DND-41 (cell line): ENCODE measurements at regions not wholly inside any gene's neighbourhood (a gene's known extent, or its start where the extent isn't known, plus 50 kb on each side); places are given as distances from the start of the nearest gene placed in this dataset.

Source experiments
- CTCF ChIP-seq: IDR thresholded peaks from 2 replicates; pipeline ENCODE4 v1.5.1; 2012; ENCODE audit warnings: borderline replicate concordance, low read length, moderate library complexity, mild to moderate bottlenecking; ENCODE audit not compliant: poor library complexity, severe bottlenecking; ENCODE audit errors: extremely low read depth
- EZH2 ChIP-seq: IDR thresholded peaks from 3 replicates; pipeline ENCODE4 v1.6.1; 2012; ENCODE audit warnings: borderline replicate concordance, low read depth, mild to moderate bottlenecking, moderate library complexity, low read length, inconsistent platforms; ENCODE audit not compliant: severe bottlenecking

- no peak for TF ChIP-seq CTCF
- no peak for TF ChIP-seq EZH2
Observed at GRCh38 chr6:6891949-6892461, 215.8 kb upstream of the RREB1 start.
